Fibroblast of the aortic adventitia (primary cell): ENCODE measurements at regions not wholly inside any gene's neighbourhood (a gene's known extent, or its start where the extent isn't known, plus 50 kb on each side); places are given as distances from the start of the nearest gene placed in this dataset. TPM values are rescaled to one million over a fixed set of nuclear protein-coding genes. Genes with fewer than 3 reads are reported as not detected.

Experiments
- DNase-seq: peaks from one replicate; pipeline ENCODE4 v3.0.0-alpha.2; 2010; ENCODE audit warnings: low read depth
- H3K4me3 ChIP-seq: 2 replicates; pipeline ENCODE4 v1.5.1; 2011; ENCODE audit warnings: low read depth, mild to moderate bottlenecking, control low read depth, low read length, moderate library complexity
- CTCF ChIP-seq: IDR thresholded peaks from 2 replicates; pipeline ENCODE4 v1.5.1; 2011; ENCODE audit warnings: mild to moderate bottlenecking, low read length, control low read depth, inconsistent platforms; ENCODE audit not compliant: insufficient read depth
- small RNA-seq: library from RNA; depleted of rRNA; stranded (forward); fragments of <200 nt; gene quantifications from one replicate; pipeline ENCODE3, GENCODE V24; 2012

DNA sequence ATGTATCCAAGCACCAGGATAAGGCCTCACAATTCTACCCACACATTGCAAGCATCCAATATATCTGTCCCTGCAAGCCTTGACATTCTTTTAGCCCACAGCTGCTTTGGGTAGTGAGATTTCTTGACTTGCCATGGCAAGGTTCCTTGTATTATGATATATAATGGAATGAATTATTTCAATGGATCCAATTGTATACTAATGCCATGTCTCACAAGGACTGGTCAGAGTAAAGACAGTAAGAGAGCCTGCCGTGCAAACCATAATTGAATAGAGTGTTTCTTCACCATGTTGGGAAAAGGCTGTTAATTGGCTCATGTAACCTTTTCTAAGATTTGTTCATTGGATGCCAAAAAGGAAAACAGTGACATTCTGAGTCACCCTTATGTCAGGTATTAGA is 64.3 kb upstream of the RBBP8 start:
- DNase-seq = no peak
- no peak for TF ChIP-seq CTCF
- no peak overlapping the region for H3K4me3 ChIP-seq

- DNase-seq = peak; percentile 42
- no peak overlapping the region for H3K4me3 ChIP-seq
- no peak for TF ChIP-seq CTCF
Observed at GRCh38 chr18:22871809-22872525, 61.2 kb upstream of the RBBP8 start.

- DNase-seq = peak; percentile 18
- H3K4me3 ChIP-seq = no peak overlapping the region
- TF ChIP-seq CTCF = no peak
Observed at GRCh38 chr18:22872900-22873537, 60.1 kb upstream of the RBBP8 start.

- no peak for TF ChIP-seq CTCF
- DNase-seq = no peak
- H3K4me3 ChIP-seq = no peak overlapping the region
Observed at GRCh38 chr18:22879293-22879692, 53.8 kb upstream of the RBBP8 start.

DNA sequence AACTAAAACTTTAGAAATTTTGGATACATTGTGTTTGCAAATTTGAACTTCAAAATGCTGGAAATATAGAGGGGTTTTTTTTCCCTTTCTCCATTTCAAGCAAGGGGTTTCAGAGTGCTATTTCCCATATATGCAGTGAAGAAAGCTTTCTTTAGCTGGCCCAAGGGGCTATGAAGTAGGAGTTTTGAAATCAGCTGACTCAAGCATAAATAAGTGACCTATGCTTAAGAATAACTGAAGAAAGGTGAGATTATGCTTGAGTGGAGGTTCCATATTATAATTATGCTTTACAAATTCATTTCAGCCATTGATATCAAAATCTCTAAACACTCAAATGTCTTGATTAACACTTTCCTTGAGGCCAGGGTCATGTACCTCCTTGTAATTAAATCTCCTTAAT is 51.0 kb upstream of the RBBP8 start:
- no peak for TF ChIP-seq CTCF
- DNase-seq = no peak
- H3K4me3 ChIP-seq = no peak overlapping the region

- H3K4me3 ChIP-seq = no peak overlapping the region
- TF ChIP-seq CTCF = no peak
- DNase-seq = no peak
Observed at GRCh38 chr18:22883179-22883578, 49.9 kb upstream of the RBBP8 start.

Small RNAs in the stretch of these regions (small RNA-seq; reads per million reads assigned to genes)
- gene RNU6-1032P = not detected
